ENCODE measurements at regions not wholly inside any gene's neighbourhood (a gene's known extent, or its start where the extent isn't known, plus 50 kb on each side); places are given as distances from the start of the nearest gene placed in this dataset.

GRCh38 chrX:4197971-4198370 lies 484.5 kb upstream of the PRKX start:
- no peak for DNase-seq

- no peak for DNase-seq
Observed at GRCh38 chrX:4193500-4194155, 480.2 kb upstream of the PRKX start.

GRCh38 chrX:4186331-4186730 lies 472.9 kb upstream of the PRKX start:
- DNase-seq = no peak

- DNase-seq = no peak
Observed at GRCh38 chrX:4185086-4185485, 471.6 kb upstream of the PRKX start.

- DNase-seq = no peak
Observed at GRCh38 chrX:4182408-4182806, 469.0 kb upstream of the PRKX start.

GRCh38 chrX:4181782-4182407 lies 468.4 kb upstream of the PRKX start:
- no peak for DNase-seq

- DNase-seq = no peak
Observed at GRCh38 chrX:4179031-4179430, 465.6 kb upstream of the PRKX start.

- no peak for DNase-seq
Observed at GRCh38 chrX:4175221-4175620, 461.8 kb upstream of the PRKX start.

- DNase-seq = no peak
Observed at GRCh38 chrX:4173743-4174142, 460.3 kb upstream of the PRKX start.

GRCh38 chrX:4151798-4152197 lies 438.3 kb upstream of the PRKX start:
- no peak for DNase-seq

- no peak for DNase-seq
Observed at GRCh38 chrX:4150259-4150658, 436.8 kb upstream of the PRKX start.

- no peak for DNase-seq
Observed at GRCh38 chrX:4129626-4130025, 416.2 kb upstream of the PRKX start.

GRCh38 chrX:4118666-4119530 lies 405.4 kb upstream of the PRKX start:
- DNase-seq = no peak

- no peak for DNase-seq
Observed at GRCh38 chrX:4110964-4111363, 397.5 kb upstream of the PRKX start.

GRCh38 chrX:4094926-4095325 lies 381.5 kb upstream of the PRKX start:
- DNase-seq = no peak

- no peak for DNase-seq
Observed at GRCh38 chrX:4091046-4091760, 377.8 kb upstream of the PRKX start.

- no peak for DNase-seq
Observed at GRCh38 chrX:4059893-4060292, 346.4 kb upstream of the PRKX start.

GRCh38 chrX:4043951-4044350 lies 330.5 kb upstream of the PRKX start:
- DNase-seq = no peak

- DNase-seq = no peak
Observed at GRCh38 chrX:4035874-4036273, 322.4 kb upstream of the PRKX start.

GRCh38 chrX:4028151-4028550 lies 314.7 kb upstream of the PRKX start:
- DNase-seq = no peak

GRCh38 chrX:4005281-4005680 lies 291.8 kb upstream of the PRKX start:
- DNase-seq = no peak

GRCh38 chrX:4004822-4005221 lies 291.4 kb upstream of the PRKX start:
- DNase-seq = no peak

- DNase-seq = no peak
Observed at GRCh38 chrX:3994315-3994714, 280.9 kb upstream of the PRKX start.
